Activated B cell treated with CpG ODN at 0.5 μM for 24 hours (primary cell): ENCODE measurements at regions not wholly inside any gene's neighbourhood (a gene's known extent, or its start where the extent isn't known, plus 50 kb on each side); places are given as distances from the start of the nearest gene placed in this dataset.

ENCODE experiments used
- ATAC-seq: fragments of 200-7000 bp; cut with Tn5 transposase; one replicate; pipeline ENCODE4 v1.10.0; 2021; ENCODE audit warnings: low read depth, mild to moderate bottlenecking, moderate library complexity
- CTCF ChIA-PET: fragments of 350-600 bp; sonication (Branson Sonifier 250); formaldehyde crosslinking; loops from one replicate; lab custom pipeline; 2021; ENCODE audit warnings: antibody characterized with exemption; lab: Charles Lee
- POLR2A ChIA-PET: fragments of 350-600 bp; sonication (Branson Sonifier 250); formaldehyde crosslinking; loops from one replicate; lab custom pipeline; 2021; ENCODE audit warnings: antibody characterized with exemption; lab: Charles Lee
- DNase-seq: peaks from one replicate; pipeline ENCODE4 v3.0.0; 2022
- H3K27ac Mint-ChIP-seq: one replicate; pipeline ENCODE4 v1.8.0; 2020; ENCODE audit warnings: mixed read lengths
- H3K27me3 Mint-ChIP-seq: one replicate; pipeline ENCODE4 v1.8.0; 2021; ENCODE audit warnings: mixed read lengths
- H3K36me3 Mint-ChIP-seq: one replicate; pipeline ENCODE4 v1.8.0; 2021; ENCODE audit warnings: low read depth, mixed read lengths
- H3K4me1 Mint-ChIP-seq: one replicate; pipeline ENCODE4 v1.8.0; 2021; ENCODE audit warnings: mixed read lengths
- H3K4me3 Mint-ChIP-seq: one replicate; pipeline ENCODE4 v1.8.0; 2020; ENCODE audit warnings: mild to moderate bottlenecking, mixed read lengths
- H3K9me3 Mint-ChIP-seq: one replicate; pipeline ENCODE4 v1.8.0; 2020; ENCODE audit warnings: mixed read lengths
- CTCF ChIP-seq: fragments of 200-600 bp; IDR thresholded peaks from one replicate; pipeline ENCODE4 v1.8.0; 2022; ENCODE audit warnings: antibody characterized with exemption, mild to moderate bottlenecking
- intact Hi-C: fragments of 100-400 bp; cut with micrococcal nuclease; formaldehyde crosslinking; loops from one replicate; pipeline ENCODE4 v1.15.1; 2024

GRCh38 chr21:24785033-24785432 lies 822.2 kb downstream of the MRPL39 start:
- ATAC-seq = no peak
- POLR2A ChIA-PET = no interaction called here

GRCh38 chr21:24781146-24781545 lies 826.1 kb downstream of the MRPL39 start:
- Mint-ChIP-seq H3K4me3 (no peak overlapping the region), H3K27ac (no peak overlapping the region), H3K27me3 (peaks cover 2% of the 10 kb centered on the region), H3K9me3 (no peaks in the 10 kb centered on the region), H3K4me1 (no peaks in the 10 kb centered on the region), H3K36me3 (no peaks in the 10 kb centered on the region)
- DNase-seq (no peak), ATAC-seq (no peak)
- TF ChIP-seq CTCF = no peak
- ChIA-PET POLR2A (no interaction called here), CTCF (no interaction called here)
- intact Hi-C loops = no loop called here

More at GRCh38 chr21:24785033-24785432, 822.2 kb downstream of the MRPL39 start:
- Mint-ChIP-seq H3K4me3 (no peak overlapping the region), H3K36me3 (no peaks in the 10 kb centered on the region), H3K27me3 (peaks cover 2% of the 10 kb centered on the region), H3K4me1 (no peaks in the 10 kb centered on the region), H3K9me3 (no peaks in the 10 kb centered on the region), H3K27ac (no peak overlapping the region)
- intact Hi-C loops = no loop called here
- CTCF ChIA-PET = no interaction called here
- DNase-seq = no peak
- TF ChIP-seq CTCF = no peak

DNA sequence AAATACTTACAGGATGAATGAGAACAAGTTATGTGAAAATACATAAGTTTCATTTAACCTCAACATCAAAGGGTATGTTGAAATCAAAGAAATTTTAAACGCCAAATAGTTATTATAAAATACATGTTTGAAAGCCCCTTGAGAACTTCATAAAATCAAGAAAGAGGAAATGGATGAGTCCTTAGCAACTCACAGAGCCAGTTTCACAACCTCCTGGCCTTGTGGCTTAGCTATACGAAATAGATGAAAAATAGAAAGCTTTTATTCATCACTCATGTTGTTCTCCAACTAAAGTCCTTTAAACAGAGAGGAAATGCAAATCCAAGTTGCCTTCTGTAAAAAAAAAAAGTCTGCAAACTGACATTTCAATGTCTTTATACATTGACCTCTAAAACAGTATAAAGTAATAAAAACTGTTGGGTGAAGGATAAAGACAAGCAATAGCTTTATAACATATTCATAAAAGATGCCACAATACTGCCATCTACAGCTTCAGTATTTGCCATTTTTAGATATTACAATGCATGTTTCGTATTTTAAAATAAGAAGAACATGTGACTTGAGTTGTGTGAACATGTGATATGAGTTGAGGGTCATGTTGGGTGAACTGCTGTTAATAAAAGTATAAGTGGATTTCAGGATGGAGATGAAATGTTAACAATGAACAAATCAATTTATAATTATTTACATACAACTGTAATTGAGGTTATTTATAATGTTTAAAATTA lies 847.8 kb downstream of the MRPL39 start:
- H3K9me3 Mint-ChIP-seq = no peaks in the 10 kb centered on the region
- H3K36me3 Mint-ChIP-seq = no peaks in the 10 kb centered on the region
- no peak overlapping the region for H3K4me3 Mint-ChIP-seq
- peaks cover 7% of the 10 kb centered on the region for H3K4me1 Mint-ChIP-seq
- intact Hi-C loops = no loop called here
- no peak for TF ChIP-seq CTCF
- ATAC-seq (no peak), DNase-seq (no peak)
- H3K27ac Mint-ChIP-seq = no peak overlapping the region
- CTCF ChIA-PET = no interaction called here
- POLR2A ChIA-PET = interaction anchor here (0.7 kb wide), 1 partner anchor 164 kb away, joined by 6 read pairs; no protein-coding TSS in a partner anchor
- peaks cover 5% of the 10 kb centered on the region for H3K27me3 Mint-ChIP-seq

DNA sequence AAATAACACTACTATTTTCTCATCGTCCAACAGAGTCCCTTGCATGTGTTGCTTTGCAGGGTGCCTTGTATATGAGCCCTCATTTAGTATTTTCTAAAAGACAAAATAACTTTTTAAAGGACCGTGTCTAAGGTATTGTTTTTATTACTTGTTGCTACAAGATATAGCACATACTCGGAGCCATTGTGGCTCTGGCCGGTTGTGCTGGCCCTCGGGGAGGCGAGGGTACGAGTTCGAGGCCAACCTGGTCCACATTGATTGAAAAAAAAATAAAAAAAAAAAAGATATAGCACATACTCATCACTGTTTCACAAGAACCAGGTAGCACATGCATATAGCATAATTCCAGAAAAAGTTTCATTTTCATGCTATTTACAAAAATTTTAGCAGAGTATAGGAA lies 869.2 kb downstream of the MRPL39 start:
- Mint-ChIP-seq H3K4me1 (no peaks in the 10 kb centered on the region), H3K36me3 (no peaks in the 10 kb centered on the region), H3K27me3 (no peaks in the 10 kb centered on the region), H3K4me3 (no peak overlapping the region), H3K9me3 (no peaks in the 10 kb centered on the region), H3K27ac (no peak overlapping the region)
- ChIA-PET CTCF (no interaction called here), POLR2A (no interaction called here)
- ATAC-seq (no peak), DNase-seq (no peak)
- no peak for TF ChIP-seq CTCF
- intact Hi-C loops = no loop called here

- ChIA-PET POLR2A (no interaction called here), CTCF (no interaction called here)
- DNase-seq (no peak), ATAC-seq (no peak)
- H3K4me3 Mint-ChIP-seq = no peak overlapping the region
- no peak for TF ChIP-seq CTCF
- H3K36me3 Mint-ChIP-seq = no peaks in the 10 kb centered on the region
- no peaks in the 10 kb centered on the region for H3K9me3 Mint-ChIP-seq
- H3K27me3 Mint-ChIP-seq = no peaks in the 10 kb centered on the region
- intact Hi-C loops = no loop called here
- no peaks in the 10 kb centered on the region for H3K4me1 Mint-ChIP-seq
- no peak overlapping the region for H3K27ac Mint-ChIP-seq
These were observed 869.9 kb downstream of the MRPL39 start for GRCh38 chr21:24737296-24737850.
